Spleen (tissue), 11 donors: ENCODE measurements at regions not wholly inside any gene's neighbourhood (a gene's known extent, or its start where the extent isn't known, plus 50 kb on each side); places are given as distances from the start of the nearest gene placed in this dataset.

Experiments
- DNase-seq: peaks from one replicate; pipeline ENCODE4 v3.0.0-alpha.2; 2020
- H3K27ac ChIP-seq, 8 donors: fragments of 200-600 bp; sonication (generic) in 7 of 8; 1 replicate in 4 of 8; 2 replicates in 4 of 8; pipeline versions ENCODE4 v1.5.0 to v1.8.0; 2016 to 2021; ENCODE audit warnings: inconsistent platforms in 4 of 8, mild to moderate bottlenecking in 4 of 8, moderate library complexity in 1 of 8
- H3K27me3 ChIP-seq, 7 donors: fragments of 200-600 bp; sonication (generic) in 6 of 7; replicated peaks in 1 of 7; 1 replicate in 4 of 7; 2 replicates in 3 of 7; pipeline versions ENCODE4 v1.5.0 to v1.8.0; 2016 to 2021; ENCODE audit warnings: inconsistent platforms in 3 of 7, mild to moderate bottlenecking in 1 of 7
- H3K36me3 ChIP-seq, 6 donors: fragments of 200-600 bp; sonication (generic) in 5 of 6; 1 replicate in 4 of 6; 2 replicates in 2 of 6; pipeline versions ENCODE4 v1.5.0 to v1.8.0; 2016 to 2021; ENCODE audit warnings: inconsistent platforms in 2 of 6
- H3K4me1 ChIP-seq, 6 donors: fragments of 200-600 bp; sonication (generic) in 5 of 6; 1 replicate in 3 of 6; 2 replicates in 3 of 6; pipeline versions ENCODE4 v1.5.0 to v1.8.0; 2016 to 2021; ENCODE audit warnings: inconsistent platforms in 3 of 6
- H3K4me3 ChIP-seq, 8 donors: fragments of 200-600 bp; sonication (generic) in 7 of 8; 1 replicate in 4 of 8; 2 replicates in 4 of 8; pipeline versions ENCODE4 v1.5.0 to v1.8.0; 2016 to 2021; ENCODE audit warnings: inconsistent platforms in 4 of 8, mild to moderate bottlenecking in 4 of 8, moderate library complexity in 2 of 8
- H3K9me3 ChIP-seq, 8 donors: fragments of 200-600 bp; sonication (generic) in 7 of 8; 1 replicate in 4 of 8; 2 replicates in 4 of 8; pipeline versions ENCODE4 v1.5.0 to v1.8.0; 2016 to 2021; ENCODE audit warnings: inconsistent platforms in 4 of 8
- CTCF ChIP-seq, 11 experiments: fragments of 200-600 bp in 7 of 11; fragments of 450-650 bp in 4 of 11; sonication (generic) in 4 of 11; IDR thresholded peaks in 8 of 11; conservative IDR thresholded peaks in 3 of 11; 1 replicate in 7 of 11; 2 replicates in 4 of 11; pipeline versions ENCODE4 v1.4.0 to v1.8.0; 2016 to 2021; ENCODE audit warnings: antibody characterized with exemption in 11 of 11, inconsistent platforms in 4 of 11, mild to moderate bottlenecking in 1 of 11
- POLR2A ChIP-seq, 3 donors: fragments of 450-650 bp; IDR thresholded peaks; one replicate each; pipeline ENCODE4 v1.5.1; 2017; ENCODE audit warnings: antibody characterized with exemption in 3 of 3, mild to moderate bottlenecking in 1 of 3
- POLR2AphosphoS5 ChIP-seq, 3 donors: sonication (generic); formaldehyde crosslinking; IDR thresholded peaks; one replicate each; pipeline ENCODE4 v1.5.1; 2017; ENCODE audit warnings: antibody characterized with exemption in 3 of 3
- WGBS, 5 donors: extraction: QIAGEN DNeasy Blood & Tissue Kit in 3 of 5; methylation state at CpG; one replicate each; pipeline versions ENCODE4 v1.1.5 to v1.1.7; 2013 to 2018; 5-methylcytosine and 5-hydroxymethylcytosine counted together
- intact Hi-C: fragments of 100-400 bp; cut with DNase I; formaldehyde crosslinking; loops from one replicate; pipeline ENCODE4 v1.15.0; 2023; ENCODE audit warnings: low total_unique reads
- donor health status: healthy with polysubstance abuse.
- donor health status: DM: no; HTN: no; CAD: no; lungs with moderate emphysema.
- donor health status: DM: no; HTN: no; CAD: no.
- donor health status: Bipolar disorder and iron deficiency.
- donor health status: healthy.
- donor health status: DM: no; HTN: no; CAD: no.
- donor health status: DM: yes; HTN: yes; CAD: no.

- H3K36me3 ChIP-seq: no peaks in the 10 kb centered on the region
- H3K9me3 ChIP-seq: no peaks in the 10 kb centered on the region
- TF ChIP-seq POLR2AphosphoS5 (IDR thresholded peaks at IDR 0.05) (no peak), CTCF (IDR thresholded peaks at IDR 0.05 in 8 of 11, conservative IDR thresholded peaks at IDR 0.05 in 3 of 11) (no peak), POLR2A (IDR thresholded peaks at IDR 0.05) (no peak)
- intact Hi-C loops: no loop called here
- no peak for DNase-seq
- H3K27ac ChIP-seq: no peak overlapping the region
- H3K4me3 ChIP-seq: no peak overlapping the region
- no peaks in the 10 kb centered on the region for H3K4me1 ChIP-seq
- WGBS, 5 donors: 67 to 92% (median 73%) methylated on average over 1 of the region's 1 CpG
- H3K27me3 ChIP-seq: no peaks in the 10 kb centered on the region
Observed at GRCh38 chr2:223269386-223269785, 217.4 kb downstream of the KCNE4 start.

GRCh38 chr2:223270548-223270947, 218.6 kb downstream of the KCNE4 start:
- 80 to 89% (median 83%) methylated on average over 5 of the region's 5 CpGs for WGBS, 5 donors
- no peaks in the 10 kb centered on the region for H3K27me3 ChIP-seq
- intact Hi-C loops: no loop called here
- no peaks in the 10 kb centered on the region for H3K4me1 ChIP-seq
- H3K27ac ChIP-seq: no peak overlapping the region
- DNase-seq: no peak
- no peak for TF ChIP-seq POLR2A (IDR thresholded peaks at IDR 0.05)
- TF ChIP-seq CTCF (IDR thresholded peaks at IDR 0.05 in 8 of 11, conservative IDR thresholded peaks at IDR 0.05 in 3 of 11): no peak
- TF ChIP-seq POLR2AphosphoS5 (IDR thresholded peaks at IDR 0.05): no peak
- no peaks in the 10 kb centered on the region for H3K9me3 ChIP-seq
- H3K36me3 ChIP-seq: no peaks in the 10 kb centered on the region
- no peak overlapping the region for H3K4me3 ChIP-seq

- no peaks in the 10 kb centered on the region for H3K36me3 ChIP-seq
- H3K27ac ChIP-seq: no peak overlapping the region
- TF ChIP-seq POLR2A (IDR thresholded peaks at IDR 0.05) (no peak), CTCF (IDR thresholded peaks at IDR 0.05 in 8 of 11, conservative IDR thresholded peaks at IDR 0.05 in 3 of 11) (no peak), POLR2AphosphoS5 (IDR thresholded peaks at IDR 0.05) (no peak)
- no peak overlapping the region for H3K4me3 ChIP-seq
- H3K9me3 ChIP-seq: no peaks in the 10 kb centered on the region
- intact Hi-C loops: no loop called here
- no peaks in the 10 kb centered on the region for H3K27me3 ChIP-seq
- no peak for DNase-seq
- no peaks in the 10 kb centered on the region for H3K4me1 ChIP-seq
Observed at GRCh38 chr2:223273995-223274394, 222.0 kb downstream of the KCNE4 start.

GRCh38 chr2:223282221-223282620, 230.2 kb downstream of the KCNE4 start:
- no peaks in the 10 kb centered on the region for H3K36me3 ChIP-seq
- H3K4me3 ChIP-seq: no peak overlapping the region
- H3K27me3 ChIP-seq: no peaks in the 10 kb centered on the region
- H3K4me1 ChIP-seq: no peaks in the 10 kb centered on the region
- H3K9me3 ChIP-seq: peaks cover 0 to 12% (median 9%) of the 10 kb centered on the region in 8 donors
- H3K27ac ChIP-seq: no peak overlapping the region
- DNase-seq: no peak
- intact Hi-C loops: no loop called here
- TF ChIP-seq POLR2A (IDR thresholded peaks at IDR 0.05): no peak
- no peak for TF ChIP-seq POLR2AphosphoS5 (IDR thresholded peaks at IDR 0.05)
- no peak for TF ChIP-seq CTCF (IDR thresholded peaks at IDR 0.05 in 8 of 11, conservative IDR thresholded peaks at IDR 0.05 in 3 of 11)
